ENCODE measurements at regions not wholly inside any gene's neighbourhood (a gene's known extent, or its start where the extent isn't known, plus 50 kb on each side); places are given as distances from the start of the nearest gene placed in this dataset.

GRCh38 chr10:108779501-108779900 is 1143.8 kb downstream of the XPNPEP1 start:
- ChIA-PET POLR2A (ENCODE audit: unreplicated experiment) (no interaction called here), CTCF (no interaction called here)
- Histone ChIP-seq H3K79me2 (ENCODE audit: low read length) (no peaks in the 10 kb centered on the region), H2AFZ (ENCODE audit: low read length) (no peak overlapping the region), H3K36me3 (ENCODE audit: low read depth, low read length) (no peaks in the 10 kb centered on the region), H3K9ac (ENCODE audit: low read length) (no peak overlapping the region), H3K27ac (ENCODE audit: low read length) (no peak overlapping the region), H3K4me3 (ENCODE audit: low read length) (no peak overlapping the region), H3K4me2 (ENCODE audit: low read length) (no peak overlapping the region), H3F3A (ENCODE audit: low read length, unreplicated experiment) (no peaks in the 10 kb centered on the region), H3K9me3 (ENCODE audit: low read length) (no peaks in the 10 kb centered on the region), H3K27me3 (ENCODE audit: low read length) (no peaks in the 10 kb centered on the region), H4K20me1 (ENCODE audit: low read length) (no peaks in the 10 kb centered on the region), H3K4me1 (ENCODE audit: insufficient read depth, low read length) (no peaks in the 10 kb centered on the region), H3K9me2 (replicated peaks; ENCODE audit: low read length) (no peaks in the 10 kb centered on the region)
- TF ChIP-seq EZH2phosphoT487 (IDR thresholded peaks at IDR 0.05; ENCODE audit: borderline replicate concordance, low read length): no peak
- TF ChIP-seq CTCF (conservative IDR thresholded peaks at IDR 0.05; ENCODE audit: low read depth, low read length): no peak
- TF ChIP-seq EZH2 (IDR thresholded peaks at IDR 0.05; ENCODE audit: low read length, unreplicated experiment): no peak
- intact Hi-C loops (cut with micrococcal nuclease): no loop called here
- no peak for DNase-seq
- no TSS peak for BruUV-seq (replicated peaks)
- ATAC-seq: no peak

- BruUV-seq (replicated peaks): no TSS peak
- H3K36me3 ChIP-seq (ENCODE audit: low read depth, low read length): no peaks in the 10 kb centered on the region
- H3K4me2 ChIP-seq (ENCODE audit: low read length): no peak overlapping the region
- H3K4me1 ChIP-seq (ENCODE audit: insufficient read depth, low read length): no peaks in the 10 kb centered on the region
- no peaks in the 10 kb centered on the region for H3K9me3 ChIP-seq (ENCODE audit: low read length)
- no peaks in the 10 kb centered on the region for H3K79me2 ChIP-seq (ENCODE audit: low read length)
- H3K9me2 ChIP-seq (replicated peaks; ENCODE audit: low read length): no peaks in the 10 kb centered on the region
- ChIA-PET POLR2A (ENCODE audit: unreplicated experiment) (no interaction called here), CTCF (no interaction called here)
- H4K20me1 ChIP-seq (ENCODE audit: low read length): no peaks in the 10 kb centered on the region
- no peak overlapping the region for H2AFZ ChIP-seq (ENCODE audit: low read length)
- no peak overlapping the region for H3K4me3 ChIP-seq (ENCODE audit: low read length)
- TF ChIP-seq EZH2phosphoT487 (IDR thresholded peaks at IDR 0.05; ENCODE audit: borderline replicate concordance, low read length) (no peak), EZH2 (IDR thresholded peaks at IDR 0.05; ENCODE audit: low read length, unreplicated experiment) (no peak), CTCF (conservative IDR thresholded peaks at IDR 0.05; ENCODE audit: low read depth, low read length) (no peak)
- H3K27ac ChIP-seq (ENCODE audit: low read length): no peak overlapping the region
- no peak overlapping the region for H3K9ac ChIP-seq (ENCODE audit: low read length)
- intact Hi-C loops (cut with micrococcal nuclease): no loop called here
- no peak for ATAC-seq
- H3K27me3 ChIP-seq (ENCODE audit: low read length): no peaks in the 10 kb centered on the region
- no peak for DNase-seq
- no peaks in the 10 kb centered on the region for H3F3A ChIP-seq (ENCODE audit: low read length, unreplicated experiment)
These were observed 1147.3 kb downstream of the XPNPEP1 start for GRCh38 chr10:108775911-108776475.

- TF ChIP-seq EZH2phosphoT487 (IDR thresholded peaks at IDR 0.05; ENCODE audit: borderline replicate concordance, low read length) (no peak), CTCF (conservative IDR thresholded peaks at IDR 0.05; ENCODE audit: low read depth, low read length) (no peak), EZH2 (IDR thresholded peaks at IDR 0.05; ENCODE audit: low read length, unreplicated experiment) (no peak)
- intact Hi-C loops (cut with micrococcal nuclease): no loop called here
- BruUV-seq (replicated peaks): no TSS peak
These were observed 1152.2 kb downstream of the XPNPEP1 start for GRCh38 chr10:108771106-108771505.

More at GRCh38 chr10:108771106-108771505, 1152.2 kb downstream of the XPNPEP1 start:
- Histone ChIP-seq H3K4me2 (ENCODE audit: low read length) (no peak overlapping the region), H2AFZ (ENCODE audit: low read length) (no peak overlapping the region), H3K9ac (ENCODE audit: low read length) (no peak overlapping the region), H3K36me3 (ENCODE audit: low read depth, low read length) (no peaks in the 10 kb centered on the region), H3K27ac (ENCODE audit: low read length) (no peak overlapping the region), H3F3A (ENCODE audit: low read length, unreplicated experiment) (no peaks in the 10 kb centered on the region), H3K79me2 (ENCODE audit: low read length) (no peaks in the 10 kb centered on the region), H3K4me1 (ENCODE audit: insufficient read depth, low read length) (no peaks in the 10 kb centered on the region), H3K4me3 (ENCODE audit: low read length) (no peak overlapping the region), H3K9me2 (replicated peaks; ENCODE audit: low read length) (no peaks in the 10 kb centered on the region), H3K27me3 (ENCODE audit: low read length) (no peaks in the 10 kb centered on the region), H3K9me3 (ENCODE audit: low read length) (no peaks in the 10 kb centered on the region), H4K20me1 (ENCODE audit: low read length) (no peaks in the 10 kb centered on the region)
- ATAC-seq (no peak), DNase-seq (no peak)
- ChIA-PET CTCF (no interaction called here), POLR2A (ENCODE audit: unreplicated experiment) (no interaction called here)
